Activated CD4-positive, CD25-positive, alpha-beta regulatory T cell treated with anti-CD3 and anti-CD28 coated beads, Interleukin-2, amount 50 U/mL, for 72 hours (primary cell): ENCODE measurements at regions not wholly inside any gene's neighbourhood (a gene's known extent, or its start where the extent isn't known, plus 50 kb on each side); places are given as distances from the start of the nearest gene placed in this dataset.

Source experiments
- DNase-seq: peaks from one replicate; pipeline ENCODE4 v3.0.0; 2021

GRCh38 chr6:45741437-45742171 lies 274.1 kb downstream of the CLIC5 start:
- DNase-seq = no peak

GRCh38 chr6:45739058-45739457 lies 276.6 kb downstream of the CLIC5 start:
- DNase-seq = no peak

DNA sequence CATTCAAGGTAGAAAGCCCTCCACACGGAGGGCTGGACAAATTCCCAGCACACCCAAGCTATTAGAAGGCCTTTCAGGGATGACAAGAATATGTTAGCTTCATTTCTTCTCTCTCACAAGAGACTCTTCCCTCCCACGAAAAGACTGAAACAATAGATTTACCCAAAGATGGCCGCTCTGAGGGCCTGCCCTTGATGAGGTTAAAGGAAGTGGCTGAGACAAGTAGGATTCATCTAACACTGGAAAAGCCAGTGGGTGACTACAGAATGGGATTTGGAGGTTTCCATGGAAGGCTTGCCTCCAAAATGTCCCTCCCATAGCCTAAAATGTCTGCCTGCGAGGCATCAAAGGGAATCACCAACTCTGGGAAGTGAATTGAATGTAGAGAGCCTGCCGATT lies 277.6 kb downstream of the CLIC5 start:
- DNase-seq = no peak

- DNase-seq = no peak
These were observed 278.2 kb downstream of the CLIC5 start for GRCh38 chr6:45737331-45738056.

GRCh38 chr6:45736134-45736533 lies 279.5 kb downstream of the CLIC5 start:
- DNase-seq = no peak

- DNase-seq = no peak
These were observed 282.9 kb downstream of the CLIC5 start for GRCh38 chr6:45732731-45733130.

DNA sequence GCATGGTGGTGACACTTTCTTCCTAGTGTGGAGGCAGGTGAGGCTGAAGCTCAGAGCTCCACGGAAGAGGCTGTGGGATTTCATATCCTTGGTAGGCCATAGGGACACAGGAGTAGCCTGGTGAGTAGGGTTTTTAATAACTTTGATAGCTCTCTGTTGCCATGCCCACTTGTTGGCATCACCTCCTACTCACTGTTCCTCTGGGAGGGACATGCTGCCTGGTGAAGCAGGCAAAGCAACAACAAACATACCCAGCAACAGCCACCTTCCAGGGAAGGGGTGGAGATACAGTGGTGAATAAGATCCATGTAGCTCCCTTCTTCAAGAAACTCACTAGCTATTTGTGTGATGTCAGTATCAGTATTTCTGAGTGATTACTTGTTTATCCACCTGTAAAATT lies 285.4 kb downstream of the CLIC5 start:
- DNase-seq = no peak

DNA sequence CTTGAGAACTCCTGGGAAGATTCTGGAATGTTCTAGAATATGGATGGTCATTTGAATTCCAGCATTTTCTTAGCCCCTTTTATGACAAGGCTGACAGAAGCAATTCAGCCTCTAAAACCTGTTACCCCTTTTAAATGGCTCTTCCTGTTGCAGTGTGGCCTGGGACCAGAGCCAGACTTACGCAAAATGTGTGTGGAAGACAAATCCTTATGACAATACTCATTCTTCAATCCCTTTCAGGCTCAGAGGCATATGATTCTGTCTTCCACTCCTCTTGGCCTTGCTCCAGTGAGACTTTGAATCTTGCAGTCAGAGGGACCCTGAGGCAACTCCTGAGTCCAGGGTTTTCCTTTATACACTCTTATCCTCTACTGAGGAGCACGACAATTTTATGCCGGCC lies 287.0 kb downstream of the CLIC5 start:
- DNase-seq = no peak

GRCh38 chr6:45727819-45728449 lies 287.7 kb downstream of the CLIC5 start:
- DNase-seq = no peak

- no peak for DNase-seq
These were observed 288.4 kb downstream of the CLIC5 start for GRCh38 chr6:45727228-45727627.

- no peak for DNase-seq
These were observed 289.2 kb downstream of the CLIC5 start for GRCh38 chr6:45726444-45726843.

DNA sequence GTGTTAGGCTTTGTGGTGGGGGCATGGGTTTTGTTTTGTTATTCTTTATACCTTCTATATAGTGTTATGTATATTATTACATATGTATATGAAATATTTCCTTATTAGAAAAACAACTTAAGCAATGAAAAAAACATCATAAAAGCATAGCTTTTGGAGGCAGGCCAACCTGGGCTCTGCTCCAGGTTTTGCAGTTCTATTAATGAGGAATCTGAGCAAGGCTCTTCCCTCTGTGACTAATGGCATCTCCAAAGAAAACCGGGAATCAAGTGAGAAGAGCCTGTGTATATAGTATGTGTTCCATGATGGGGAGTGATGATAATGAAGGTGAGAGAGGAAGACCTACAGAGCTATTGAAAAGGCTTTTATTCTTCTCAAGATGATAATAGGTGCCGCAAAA lies 291.1 kb downstream of the CLIC5 start:
- DNase-seq = no peak

GRCh38 chr6:45724027-45724426 lies 291.6 kb downstream of the CLIC5 start:
- DNase-seq = no peak

GRCh38 chr6:45722876-45723275 lies 292.8 kb downstream of the CLIC5 start:
- no peak for DNase-seq

GRCh38 chr6:45721665-45722064 lies 294.0 kb downstream of the CLIC5 start:
- DNase-seq = no peak

DNA sequence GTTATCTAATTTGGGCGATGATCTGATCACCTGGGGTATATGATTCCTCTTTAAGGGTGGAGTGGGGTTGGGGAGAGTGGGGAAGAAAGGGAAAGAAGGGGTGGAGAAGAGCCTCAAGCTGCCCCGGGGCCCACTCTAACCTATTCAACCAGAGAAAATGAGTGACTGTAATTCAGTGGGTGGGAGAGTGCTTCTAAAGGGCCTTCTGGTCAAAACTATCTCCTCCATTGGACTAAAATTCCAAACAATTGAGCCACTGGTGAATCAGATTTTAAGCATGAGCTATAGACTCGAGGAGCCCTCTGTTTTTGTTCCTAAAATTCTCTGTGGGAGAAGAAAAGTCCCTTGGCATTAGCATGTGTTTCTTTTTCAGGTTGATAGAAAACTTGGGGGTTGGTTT lies 296.8 kb downstream of the CLIC5 start:
- no peak for DNase-seq

GRCh38 chr6:45718131-45718530 lies 297.5 kb downstream of the CLIC5 start:
- no peak for DNase-seq

- no peak for DNase-seq
These were observed 297.9 kb downstream of the CLIC5 start for GRCh38 chr6:45717715-45718114.

- DNase-seq = no peak
These were observed 298.6 kb downstream of the CLIC5 start for GRCh38 chr6:45717027-45717426.

- no peak for DNase-seq
These were observed 300.2 kb downstream of the CLIC5 start for GRCh38 chr6:45715508-45715803.

- DNase-seq = no peak
These were observed 300.7 kb downstream of the CLIC5 start for GRCh38 chr6:45714741-45715507.

GRCh38 chr6:45714006-45714730 lies 301.5 kb downstream of the CLIC5 start:
- DNase-seq = no peak
